IPS-18c (cell line): ENCODE measurements at regions not wholly inside any gene's neighbourhood (a gene's known extent, or its start where the extent isn't known, plus 50 kb on each side); places are given as distances from the start of the nearest gene placed in this dataset.

Experiments used
- H3K4me3 ChIP-seq: 2 replicates; pipeline ENCODE4 v1.7.0; 2013; ENCODE audit warnings: low read depth, mild to moderate bottlenecking, low read length, moderate library complexity; ENCODE audit not compliant: insufficient read depth
- H3K9me3 ChIP-seq: one replicate; pipeline ENCODE4 v1.6.1; 2013; ENCODE audit warnings: mild to moderate bottlenecking, low read length, moderate library complexity; ENCODE audit not compliant: control insufficient read depth, insufficient read depth

- H3K4me3 ChIP-seq: no peak overlapping the region
Measured at GRCh38 chr9:107731115-107731762, 241.7 kb upstream of the KLF4 start.

GRCh38 chr9:107730666-107731065, 241.1 kb upstream of the KLF4 start:
- H3K9me3 ChIP-seq: no peaks in the 10 kb centered on the region
- no peak overlapping the region for H3K4me3 ChIP-seq

More at GRCh38 chr9:107731115-107731762, 241.7 kb upstream of the KLF4 start:
- no peaks in the 10 kb centered on the region for H3K9me3 ChIP-seq

- H3K4me3 ChIP-seq: no peak overlapping the region
Measured at GRCh38 chr9:107727086-107727780, 237.7 kb upstream of the KLF4 start.

GRCh38 chr9:107723015-107723414, 233.4 kb upstream of the KLF4 start:
- H3K9me3 ChIP-seq: peaks cover 2% of the 10 kb centered on the region
- no peak overlapping the region for H3K4me3 ChIP-seq

More at GRCh38 chr9:107727086-107727780, 237.7 kb upstream of the KLF4 start:
- H3K9me3 ChIP-seq: no peaks in the 10 kb centered on the region

GRCh38 chr9:107721705-107722245, 232.2 kb upstream of the KLF4 start:
- peaks cover 2% of the 10 kb centered on the region for H3K9me3 ChIP-seq
- no peak overlapping the region for H3K4me3 ChIP-seq

GRCh38 chr9:107720501-107720900, 230.9 kb upstream of the KLF4 start:
- peaks cover 2% of the 10 kb centered on the region for H3K9me3 ChIP-seq
- H3K4me3 ChIP-seq: no peak overlapping the region

GRCh38 chr9:107717529-107718314, 228.2 kb upstream of the KLF4 start:
- Histone ChIP-seq H3K9me3 (peaks cover 2% of the 10 kb centered on the region), H3K4me3 (no peak overlapping the region)

GRCh38 chr9:107715740-107716139, 226.2 kb upstream of the KLF4 start:
- Histone ChIP-seq H3K9me3 (peaks cover 2% of the 10 kb centered on the region), H3K4me3 (no peak overlapping the region)

- Histone ChIP-seq H3K9me3 (no peaks in the 10 kb centered on the region), H3K4me3 (no peak overlapping the region)
Measured at GRCh38 chr9:107713470-107713869, 223.9 kb upstream of the KLF4 start.

GRCh38 chr9:107712390-107712789, 222.8 kb upstream of the KLF4 start:
- Histone ChIP-seq H3K4me3 (no peak overlapping the region), H3K9me3 (no peaks in the 10 kb centered on the region)

GRCh38 chr9:107711542-107711941, 222.0 kb upstream of the KLF4 start:
- Histone ChIP-seq H3K9me3 (no peaks in the 10 kb centered on the region), H3K4me3 (no peak overlapping the region)

- H3K9me3 ChIP-seq: no peaks in the 10 kb centered on the region
- H3K4me3 ChIP-seq: no peak overlapping the region
Measured at GRCh38 chr9:107710953-107711352, 221.4 kb upstream of the KLF4 start.

GRCh38 chr9:107710546-107710945, 221.0 kb upstream of the KLF4 start:
- H3K9me3 ChIP-seq: no peaks in the 10 kb centered on the region
- no peak overlapping the region for H3K4me3 ChIP-seq

- Histone ChIP-seq H3K4me3 (no peak overlapping the region), H3K9me3 (no peaks in the 10 kb centered on the region)
Measured at GRCh38 chr9:107708791-107709190, 219.2 kb upstream of the KLF4 start.

- no peaks in the 10 kb centered on the region for H3K9me3 ChIP-seq
Measured at GRCh38 chr9:107707915-107708441, 218.4 kb upstream of the KLF4 start.

GRCh38 chr9:107707428-107707837, 217.9 kb upstream of the KLF4 start:
- H3K4me3 ChIP-seq: no peak overlapping the region
- H3K9me3 ChIP-seq: no peaks in the 10 kb centered on the region

More at GRCh38 chr9:107707915-107708441, 218.4 kb upstream of the KLF4 start:
- H3K4me3 ChIP-seq: no peak overlapping the region

- Histone ChIP-seq H3K4me3 (no peak overlapping the region), H3K9me3 (no peaks in the 10 kb centered on the region)
Measured at GRCh38 chr9:107706701-107707427, 217.3 kb upstream of the KLF4 start.
